WTC11 (cell line): ENCODE measurements at regions not wholly inside any gene's neighbourhood (a gene's known extent, or its start where the extent isn't known, plus 50 kb on each side); places are given as distances from the start of the nearest gene placed in this dataset.

Experiments used
- ATAC-seq: fragments of 200-7000 bp; cut with Tn5 transposase; 2 replicates; pipeline ENCODE4 v1.10.0; 2021; ENCODE audit warnings: mild to moderate bottlenecking, moderate library complexity
- CTCF ChIA-PET: fragments of 300-600 bp; sonication (Branson Sonifier 250); formaldehyde crosslinking; loops from one replicate; lab custom pipeline; 2021; ENCODE audit warnings: antibody characterized with exemption; lab: Charles Lee
- POLR2A ChIA-PET: fragments of 350-600 bp; sonication (Branson Sonifier 250); formaldehyde crosslinking; loops from one replicate; lab custom pipeline; 2021; ENCODE audit warnings: antibody characterized with exemption; lab: Charles Lee
- DNase-seq: peaks from one replicate; pipeline ENCODE4 v3.0.0; 2021; ENCODE audit warnings: low spot score
- H3K27ac Mint-ChIP-seq: 2 replicates; pipeline ENCODE4 v1.8.0; 2021; ENCODE audit warnings: mixed read lengths
- H3K27me3 Mint-ChIP-seq: 2 replicates; pipeline ENCODE4 v1.8.0; 2021; ENCODE audit warnings: low read depth, mild to moderate bottlenecking, moderate library complexity, mixed read lengths
- H3K36me3 Mint-ChIP-seq: 2 replicates; pipeline ENCODE4 v1.8.0; 2021; ENCODE audit warnings: mixed read lengths
- H3K4me1 Mint-ChIP-seq: 2 replicates; pipeline ENCODE4 v1.8.0; 2022; ENCODE audit warnings: mixed read lengths
- H3K4me3 Mint-ChIP-seq: 2 replicates; pipeline ENCODE4 v1.8.0; 2021; ENCODE audit warnings: mild to moderate bottlenecking, moderate library complexity, mixed read lengths
- H3K9me3 Mint-ChIP-seq: 2 replicates; pipeline ENCODE4 v1.8.0; 2021; ENCODE audit warnings: mixed read lengths
- ATF6 ChIP-seq: sonication (generic); formaldehyde crosslinking; IDR thresholded peaks from 2 replicates; pipeline ENCODE4 v1.8.1; 2023; ENCODE audit warnings: mild to moderate bottlenecking, missing genetic modification reagents
- CREB1 ChIP-seq: sonication (generic); formaldehyde crosslinking; IDR thresholded peaks from 2 replicates; pipeline ENCODE4 v1.8.0; 2023; ENCODE audit warnings: mild to moderate bottlenecking, missing genetic modification reagents
- ERG ChIP-seq: fragments of 250-450 bp; sonication (Bioruptor Pico); IDR thresholded peaks from 2 replicates; pipeline ENCODE4 v1.8.0; 2021; ENCODE audit warnings: mild to moderate bottlenecking
- HMGA2 ChIP-seq: fragments of 250-450 bp; sonication (Bioruptor Pico); IDR thresholded peaks from 2 replicates; pipeline ENCODE4 v1.4.0; 2021; ENCODE audit warnings: mild to moderate bottlenecking, moderate library complexity
- MLX ChIP-seq: sonication (generic); formaldehyde crosslinking; IDR thresholded peaks from 2 replicates; pipeline ENCODE4 v1.8.1; 2023; ENCODE audit warnings: mild to moderate bottlenecking, missing genetic modification reagents, moderate library complexity
- NFE2L1 ChIP-seq: sonication (generic); formaldehyde crosslinking; IDR thresholded peaks from 2 replicates; pipeline ENCODE4 v1.8.1; 2023; ENCODE audit warnings: missing genetic modification reagents
- NFYB ChIP-seq: sonication (generic); formaldehyde crosslinking; conservative IDR thresholded peaks from 2 replicates; pipeline ENCODE4 v1.8.0; 2022; ENCODE audit warnings: low read depth, missing genetic modification reagents
- PRDM15 ChIP-seq: sonication (generic); formaldehyde crosslinking; IDR thresholded peaks from 2 replicates; pipeline ENCODE4 v1.8.0; 2022; ENCODE audit warnings: missing genetic modification reagents
- PRRX2 ChIP-seq: fragments of 250-450 bp; sonication (Bioruptor Pico); IDR thresholded peaks from 2 replicates; pipeline ENCODE4 v1.8.0; 2021; ENCODE audit warnings: mild to moderate bottlenecking
- RORB ChIP-seq: fragments of 250-450 bp; sonication (Bioruptor Pico); IDR thresholded peaks from 2 replicates; pipeline ENCODE4 v1.9.0; 2021; ENCODE audit warnings: mild to moderate bottlenecking
- SMAD3 ChIP-seq: sonication (generic); formaldehyde crosslinking; IDR thresholded peaks from 2 replicates; pipeline ENCODE4 v1.8.0; 2022; ENCODE audit warnings: missing genetic modification reagents, mild to moderate bottlenecking, borderline replicate concordance
- USF2 ChIP-seq: sonication (generic); formaldehyde crosslinking; IDR thresholded peaks from 2 replicates; pipeline ENCODE4 v1.8.1; 2023; ENCODE audit warnings: mild to moderate bottlenecking, missing genetic modification reagents, moderate library complexity
- ZBTB21 ChIP-seq: sonication (generic); formaldehyde crosslinking; IDR thresholded peaks from 2 replicates; pipeline ENCODE4 v1.8.1; 2023; ENCODE audit warnings: mild to moderate bottlenecking, missing genetic modification reagents, borderline replicate concordance
- ZNF138 ChIP-seq: sonication (generic); formaldehyde crosslinking; conservative IDR thresholded peaks from 2 replicates; pipeline ENCODE4 v1.8.1; 2022; ENCODE audit warnings: mild to moderate bottlenecking, moderate library complexity, missing genetic modification reagents
- ZNF219 ChIP-seq: sonication (generic); formaldehyde crosslinking; IDR thresholded peaks from 2 replicates; pipeline ENCODE4 v1.8.0; 2023; ENCODE audit warnings: missing genetic modification reagents, mild to moderate bottlenecking, borderline replicate concordance
- ZNF416 ChIP-seq: fragments of 250-450 bp; sonication (Bioruptor Pico); IDR thresholded peaks from 2 replicates; pipeline ENCODE4 v1.9.0; 2021; ENCODE audit warnings: mild to moderate bottlenecking, inconsistent platforms
- ZNF423 ChIP-seq: fragments of 250-450 bp; sonication (Bioruptor Pico); IDR thresholded peaks from 2 replicates; pipeline ENCODE4 v2.1.2; 2022; ENCODE audit warnings: mild to moderate bottlenecking, moderate library complexity

GRCh38 chr13:34628209-34628682, 313.8 kb upstream of the NBEA start:
- DNase-seq = no peak

GRCh38 chr13:34634448-34634847, 307.6 kb upstream of the NBEA start:
- ATAC-seq = no peak
- no peak for DNase-seq
- Mint-ChIP-seq H3K27me3 (no peaks in the 10 kb centered on the region), H3K9me3 (peaks cover 27% of the 10 kb centered on the region), H3K4me3 (no peak overlapping the region), H3K27ac (no peak overlapping the region), H3K36me3 (peaks cover 3% of the 10 kb centered on the region; the same call in 1 of the 2 replicates), H3K4me1 (peaks cover 17% of the 10 kb centered on the region)
- TF ChIP-seq PRRX2 (CRISPR knock-in tag) (no peak), SMAD3 (CRISPR knock-in tag) (no peak), RORB (no peak), ERG (CRISPR knock-in tag) (no peak), NFE2L1 (CRISPR knock-in tag) (no peak), ZNF423 (CRISPR knock-in tag) (no peak), CREB1 (CRISPR knock-in tag) (no peak), ZNF416 (no peak), ZNF138 (CRISPR knock-in tag) (no peak)
- ChIA-PET POLR2A (no interaction called here), CTCF (no interaction called here)

More at GRCh38 chr13:34628209-34628682, 313.8 kb upstream of the NBEA start:
- no peak for ATAC-seq
- Mint-ChIP-seq H3K27ac (no peak overlapping the region), H3K27me3 (no peaks in the 10 kb centered on the region), H3K4me3 (no peak overlapping the region), H3K9me3 (peaks cover 16% of the 10 kb centered on the region), H3K36me3 (peaks cover 3% of the 10 kb centered on the region; the same call in 1 of the 2 replicates), H3K4me1 (peaks cover 12% of the 10 kb centered on the region; the same call in 1 of the 2 replicates)
- TF ChIP-seq ATF6 (no peak), NFYB (no peak), HMGA2 (CRISPR knock-in tag) (no peak), PRDM15 (CRISPR knock-in tag) (no peak), ZNF219 (no peak), ZBTB21 (no peak), MLX (CRISPR knock-in tag) (no peak)
- POLR2A ChIA-PET = no interaction called here
- CTCF ChIA-PET = no interaction called here

GRCh38 chr13:34637138-34637537, 304.9 kb upstream of the NBEA start:
- peaks cover 3% of the 10 kb centered on the region; the same call in 1 of the 2 replicates for H3K36me3 Mint-ChIP-seq
- CTCF ChIA-PET = no interaction called here

More at GRCh38 chr13:34637138-34637537, 304.9 kb upstream of the NBEA start:
- H3K27me3 Mint-ChIP-seq = no peaks in the 10 kb centered on the region
- no peak for DNase-seq
- peaks cover 26% of the 10 kb centered on the region for H3K9me3 Mint-ChIP-seq
- ATAC-seq = no peak
- H3K27ac Mint-ChIP-seq = no peak overlapping the region
- TF ChIP-seq USF2 (CRISPR knock-in tag) = no peak
- POLR2A ChIA-PET = no interaction called here
- peaks cover 33% of the 10 kb centered on the region for H3K4me1 Mint-ChIP-seq
- H3K4me3 Mint-ChIP-seq = no peak overlapping the region
